GM23338 (cell line): ENCODE measurements at regions not wholly inside any gene's neighbourhood (a gene's known extent, or its start where the extent isn't known, plus 50 kb on each side); places are given as distances from the start of the nearest gene placed in this dataset.
A peak's percentile ranks its signal among the peaks of the same experiment; 100 is the strongest.

ENCODE experiments used
- ATAC-seq: fragments of 200-7000 bp; cut with Tn5 transposase; 3 replicates; pipeline ENCODE4 v1.9.1; 2020
- DNase-seq: peaks from one replicate; pipeline ENCODE4 v3.0.0-alpha.2; 2015; ENCODE audit warnings: low spot score
- H2AFZ ChIP-seq: fragments of 200-600 bp; sonication (generic); 2 replicates; pipeline ENCODE4 v1.8.0; 2016; ENCODE audit warnings: antibody characterized with exemption, mild to moderate bottlenecking, moderate library complexity
- H3F3A ChIP-seq: fragments of 200-600 bp; sonication (generic); replicated peaks from 2 replicates; pipeline ENCODE4 v1.8.0; 2017; ENCODE audit warnings: antibody characterized with exemption, mixed run types, low read depth
- H3K27ac ChIP-seq: fragments of 200-600 bp; sonication (generic); 2 replicates; pipeline ENCODE4 v1.6.1; 2016; ENCODE audit warnings: low read depth
- H3K27me3 ChIP-seq: fragments of 200-600 bp; sonication (generic); 2 replicates; pipeline ENCODE4 v1.8.0; 2016; ENCODE audit warnings: mild to moderate bottlenecking, mixed run types, moderate library complexity; ENCODE audit not compliant: insufficient read depth
- H3K36me3 ChIP-seq: fragments of 200-600 bp; sonication (generic); 2 replicates; pipeline ENCODE4 v1.8.0; 2016; ENCODE audit warnings: mild to moderate bottlenecking; ENCODE audit not compliant: insufficient read depth
- H3K4me1 ChIP-seq: fragments of 200-600 bp; sonication (generic); 2 replicates; pipeline ENCODE4 v1.8.0; 2016; ENCODE audit warnings: mild to moderate bottlenecking, moderate library complexity; ENCODE audit not compliant: insufficient read depth
- H3K4me2 ChIP-seq: fragments of 200-600 bp; sonication (generic); 2 replicates; pipeline ENCODE4 v1.7.1; 2017; ENCODE audit warnings: mixed run types
- H3K4me3 ChIP-seq: fragments of 200-600 bp; sonication (generic); 2 replicates; pipeline ENCODE4 v1.6.1; 2016; ENCODE audit warnings: mixed run types
- H3K79me2 ChIP-seq: fragments of 200-600 bp; sonication (generic); replicated peaks from 2 replicates; pipeline ENCODE4 v1.8.0; 2017; ENCODE audit warnings: mild to moderate bottlenecking; ENCODE audit not compliant: insufficient read depth
- H3K9me2 ChIP-seq: fragments of 200-600 bp; sonication (generic); 2 replicates; pipeline ENCODE4 v1.8.0; 2017; ENCODE audit not compliant: insufficient read depth
- H4K20me1 ChIP-seq: fragments of 200-600 bp; sonication (generic); replicated peaks from 2 replicates; pipeline ENCODE4 v1.8.0; 2017; ENCODE audit warnings: mild to moderate bottlenecking; ENCODE audit not compliant: insufficient read depth
- H3K27ac Mint-ChIP-seq: 2 replicates; pipeline ENCODE4 v1.8.0; 2020; ENCODE audit warnings: inconsistent platforms, mild to moderate bottlenecking, moderate library complexity, mixed read lengths
- H3K27me3 Mint-ChIP-seq: 3 replicates; pipeline ENCODE4 v1.8.0; 2022; ENCODE audit warnings: low read depth, mild to moderate bottlenecking, moderate library complexity, mixed read lengths, inconsistent platforms; ENCODE audit not compliant: insufficient read depth, poor library complexity
- H3K36me3 Mint-ChIP-seq: 3 replicates; pipeline ENCODE4 v1.8.0; 2021; ENCODE audit warnings: low read depth, mild to moderate bottlenecking, inconsistent platforms, moderate library complexity, mixed read lengths
- H3K4me1 Mint-ChIP-seq: 3 replicates; pipeline ENCODE4 v1.8.0; 2020; ENCODE audit warnings: mild to moderate bottlenecking, inconsistent platforms, mixed read lengths
- H3K4me3 Mint-ChIP-seq: 3 replicates; pipeline ENCODE4 v1.8.0; 2021; ENCODE audit warnings: moderate library complexity, mild to moderate bottlenecking, inconsistent platforms, mixed read lengths
- H3K9me3 Mint-ChIP-seq: 3 replicates; pipeline ENCODE4 v1.8.0; 2020; ENCODE audit warnings: moderate library complexity, mild to moderate bottlenecking, inconsistent platforms, mixed read lengths
- CREB1 ChIP-seq: fragments of 250-450 bp; sonication (Bioruptor Pico); IDR thresholded peaks from 2 replicates; pipeline ENCODE4 v1.5.0; 2020; ENCODE audit warnings: low read depth, mild to moderate bottlenecking, moderate library complexity
- EZH2 ChIP-seq: fragments of 200-600 bp; sonication (generic); IDR thresholded peaks from one replicate; pipeline ENCODE4 v1.8.0; 2017; ENCODE audit warnings: antibody characterized with exemption, mild to moderate bottlenecking, low read depth; ENCODE audit not compliant: unreplicated experiment
- EZH2phosphoT487 ChIP-seq: fragments of 200-600 bp; sonication (generic); IDR thresholded peaks from one replicate; pipeline ENCODE4 v1.8.1; 2018; ENCODE audit warnings: antibody characterized with exemption; ENCODE audit not compliant: unreplicated experiment
- JUNB ChIP-seq: IDR thresholded peaks from one replicate; pipeline ENCODE4 v1.6.1; 2016; ENCODE audit warnings: antibody characterized with exemption; ENCODE audit not compliant: unreplicated experiment
- NANOG ChIP-seq: IDR thresholded peaks from 2 replicates; pipeline ENCODE4 v1.6.1; 2016; ENCODE audit warnings: antibody characterized with exemption, borderline replicate concordance
- STAT1 ChIP-seq: IDR thresholded peaks from one replicate; pipeline ENCODE4 v1.6.1; 2016; ENCODE audit warnings: antibody characterized with exemption; ENCODE audit not compliant: unreplicated experiment
- ZNF114 ChIP-seq: fragments of 250-450 bp; sonication (Bioruptor Pico); IDR thresholded peaks from 2 replicates; pipeline ENCODE4 v1.5.0; 2020; ENCODE audit warnings: mild to moderate bottlenecking, moderate library complexity
- TF ChIP-seq, protein P1 (sequence below): IDR thresholded peaks from 2 replicates; pipeline ENCODE4 v1.6.1; 2016; ENCODE audit warnings: antibody characterized with exemption
- TF ChIP-seq, protein P2 (sequence below), 2 experiments: fragments of 200-600 bp in 1 of 2; sonication (generic) in 1 of 2; conservative IDR thresholded peaks; 2 replicates each; pipeline versions ENCODE4 v1.5.1 to v1.6.1; 2016 to 2017; ENCODE audit warnings: antibody characterized with exemption in 2 of 2, low read depth in 2 of 2, mild to moderate bottlenecking in 2 of 2, moderate library complexity in 1 of 2
- TF ChIP-seq, protein P3 (sequence below): IDR thresholded peaks from one replicate; pipeline ENCODE4 v1.6.1; 2018; ENCODE audit warnings: antibody characterized with exemption; ENCODE audit not compliant: unreplicated experiment

DNA sequence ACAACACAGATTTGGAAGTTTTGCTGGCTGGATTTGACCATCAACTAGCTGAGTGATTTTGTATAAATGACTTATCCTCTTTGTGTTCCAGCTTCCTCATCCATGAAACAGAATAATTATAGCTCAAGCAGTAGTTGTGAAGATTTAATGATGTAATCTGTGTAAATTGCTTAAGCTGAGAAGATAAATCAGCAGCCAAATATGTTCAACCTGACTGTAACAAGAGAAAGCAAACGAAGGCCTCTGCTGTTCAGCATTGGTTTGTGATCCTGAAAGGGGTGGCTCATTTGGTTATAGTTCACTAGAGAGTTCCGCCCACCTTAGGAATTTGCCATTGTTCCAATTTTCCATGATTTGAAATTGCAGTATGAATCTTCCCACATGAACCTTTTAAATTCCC, 75.7 kb upstream of the CCDC112 start:
- TF ChIP-seq NANOG (no peak), ZNF114 (CRISPR knock-in tag) (no peak), EZH2 (no peak), EZH2phosphoT487 (no peak), CREB1 (CRISPR knock-in tag) (no peak)
- TF ChIP-seq, protein P1, sequence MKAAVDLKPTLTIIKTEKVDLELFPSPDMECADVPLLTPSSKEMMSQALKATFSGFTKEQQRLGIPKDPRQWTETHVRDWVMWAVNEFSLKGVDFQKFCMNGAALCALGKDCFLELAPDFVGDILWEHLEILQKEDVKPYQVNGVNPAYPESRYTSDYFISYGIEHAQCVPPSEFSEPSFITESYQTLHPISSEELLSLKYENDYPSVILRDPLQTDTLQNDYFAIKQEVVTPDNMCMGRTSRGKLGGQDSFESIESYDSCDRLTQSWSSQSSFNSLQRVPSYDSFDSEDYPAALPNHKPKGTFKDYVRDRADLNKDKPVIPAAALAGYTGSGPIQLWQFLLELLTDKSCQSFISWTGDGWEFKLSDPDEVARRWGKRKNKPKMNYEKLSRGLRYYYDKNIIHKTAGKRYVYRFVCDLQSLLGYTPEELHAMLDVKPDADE, result no peak
- TF ChIP-seq, protein P2, sequence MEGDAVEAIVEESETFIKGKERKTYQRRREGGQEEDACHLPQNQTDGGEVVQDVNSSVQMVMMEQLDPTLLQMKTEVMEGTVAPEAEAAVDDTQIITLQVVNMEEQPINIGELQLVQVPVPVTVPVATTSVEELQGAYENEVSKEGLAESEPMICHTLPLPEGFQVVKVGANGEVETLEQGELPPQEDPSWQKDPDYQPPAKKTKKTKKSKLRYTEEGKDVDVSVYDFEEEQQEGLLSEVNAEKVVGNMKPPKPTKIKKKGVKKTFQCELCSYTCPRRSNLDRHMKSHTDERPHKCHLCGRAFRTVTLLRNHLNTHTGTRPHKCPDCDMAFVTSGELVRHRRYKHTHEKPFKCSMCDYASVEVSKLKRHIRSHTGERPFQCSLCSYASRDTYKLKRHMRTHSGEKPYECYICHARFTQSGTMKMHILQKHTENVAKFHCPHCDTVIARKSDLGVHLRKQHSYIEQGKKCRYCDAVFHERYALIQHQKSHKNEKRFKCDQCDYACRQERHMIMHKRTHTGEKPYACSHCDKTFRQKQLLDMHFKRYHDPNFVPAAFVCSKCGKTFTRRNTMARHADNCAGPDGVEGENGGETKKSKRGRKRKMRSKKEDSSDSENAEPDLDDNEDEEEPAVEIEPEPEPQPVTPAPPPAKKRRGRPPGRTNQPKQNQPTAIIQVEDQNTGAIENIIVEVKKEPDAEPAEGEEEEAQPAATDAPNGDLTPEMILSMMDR (conservative IDR thresholded peaks at IDR 0.05; ENCODE audit: low read depth in 2 of 2), result no peak
- no peak for DNase-seq
- H3K4me2 ChIP-seq, result no peak overlapping the region
- Mint-ChIP-seq H3K4me1 (peaks cover 43% of the 10 kb centered on the region), H3K36me3 (peaks cover 22% of the 10 kb centered on the region), H3K27ac (no peak overlapping the region), H3K27me3 (peaks cover 3% of the 10 kb centered on the region), H3K4me3 (no peak overlapping the region), H3K9me3 (peaks cover 15% of the 10 kb centered on the region)
- no peaks in the 10 kb centered on the region for H3K36me3 ChIP-seq
- H3K4me1 ChIP-seq, result peaks cover 11% of the 10 kb centered on the region; the same call in 1 of the 2 replicates
- H3K79me2 ChIP-seq, result no peaks in the 10 kb centered on the region
- no peaks in the 10 kb centered on the region for H3K27me3 ChIP-seq
- 0 out of 2 replicates have a peak, but pooled peaks cover 7% of the 10 kb centered on the region for H3K9me2 ChIP-seq
- no peaks in the 10 kb centered on the region for H4K20me1 ChIP-seq
- H3K27ac ChIP-seq, result no peak overlapping the region
- H3F3A ChIP-seq, result no peaks in the 10 kb centered on the region; the same call in 1 of the 2 replicates
- no peak overlapping the region for H2AFZ ChIP-seq
- no peak overlapping the region for H3K4me3 ChIP-seq
- ATAC-seq, result no peak

DNA sequence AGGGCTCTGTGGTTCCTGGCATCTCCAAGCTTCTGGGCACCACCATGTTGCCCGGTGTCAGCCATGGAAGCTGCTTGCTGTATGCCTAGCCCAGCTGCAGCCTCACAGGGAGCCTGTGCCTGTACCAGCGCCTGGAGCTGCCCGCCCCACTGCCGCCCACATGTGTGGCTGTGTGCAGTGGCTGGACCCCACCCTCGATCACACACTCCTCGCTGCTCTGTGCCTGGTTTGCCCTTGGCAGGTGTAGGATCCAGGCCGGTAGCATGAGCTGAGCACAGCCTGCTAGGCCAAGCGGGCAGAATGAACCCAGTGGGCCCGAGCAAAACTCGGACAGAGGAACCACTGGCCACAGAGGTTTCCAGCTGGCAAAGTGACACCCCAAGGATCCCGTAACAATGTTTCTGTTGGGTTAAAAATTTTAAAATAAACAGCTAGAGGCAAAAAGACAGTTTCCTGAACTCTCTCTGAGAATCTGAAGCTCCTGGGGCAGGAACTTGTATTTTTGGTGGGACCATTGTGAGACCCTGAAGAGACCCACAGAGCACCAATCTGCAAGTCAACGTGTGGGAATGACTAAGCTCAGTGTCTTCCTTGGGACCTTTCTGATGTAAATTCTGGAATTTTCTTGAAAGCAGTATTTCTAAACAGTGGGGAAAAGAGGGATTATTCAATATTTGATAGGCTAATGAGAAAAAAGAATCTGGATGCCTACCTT, 73.1 kb upstream of the CCDC112 start:
- Histone ChIP-seq H3K79me2 (no peaks in the 10 kb centered on the region), H2AFZ (peak overlapping the region; percentile 2; the same call in 1 of the 2 replicates), H3K4me1 (peaks cover 11% of the 10 kb centered on the region; the same call in 1 of the 2 replicates), H3K36me3 (no peaks in the 10 kb centered on the region), H3K27me3 (no peaks in the 10 kb centered on the region), H4K20me1 (no peaks in the 10 kb centered on the region), H3K9me2 (0 out of 2 replicates have a peak, but pooled peaks cover 16% of the 10 kb centered on the region), H3K4me2 (peak overlapping the region; percentile 11), H3K27ac (peak overlapping the region; percentile 91), H3F3A (no peaks in the 10 kb centered on the region; the same call in 1 of the 2 replicates), H3K4me3 (no peak overlapping the region)
- peak overlapping the region; percentile 2; the same call in 1 of the 3 replicates for H3K4me3 Mint-ChIP-seq
- peaks cover 22% of the 10 kb centered on the region for H3K36me3 Mint-ChIP-seq
- H3K9me3 Mint-ChIP-seq, result peaks cover 15% of the 10 kb centered on the region
- peaks cover 43% of the 10 kb centered on the region for H3K4me1 Mint-ChIP-seq
- H3K27me3 Mint-ChIP-seq, result peaks cover 5% of the 10 kb centered on the region
- peak overlapping the region; percentile 98 for H3K27ac Mint-ChIP-seq
- DNase-seq (peak; percentile 45), ATAC-seq (peak; percentile 90)
- TF ChIP-seq, protein P3, sequence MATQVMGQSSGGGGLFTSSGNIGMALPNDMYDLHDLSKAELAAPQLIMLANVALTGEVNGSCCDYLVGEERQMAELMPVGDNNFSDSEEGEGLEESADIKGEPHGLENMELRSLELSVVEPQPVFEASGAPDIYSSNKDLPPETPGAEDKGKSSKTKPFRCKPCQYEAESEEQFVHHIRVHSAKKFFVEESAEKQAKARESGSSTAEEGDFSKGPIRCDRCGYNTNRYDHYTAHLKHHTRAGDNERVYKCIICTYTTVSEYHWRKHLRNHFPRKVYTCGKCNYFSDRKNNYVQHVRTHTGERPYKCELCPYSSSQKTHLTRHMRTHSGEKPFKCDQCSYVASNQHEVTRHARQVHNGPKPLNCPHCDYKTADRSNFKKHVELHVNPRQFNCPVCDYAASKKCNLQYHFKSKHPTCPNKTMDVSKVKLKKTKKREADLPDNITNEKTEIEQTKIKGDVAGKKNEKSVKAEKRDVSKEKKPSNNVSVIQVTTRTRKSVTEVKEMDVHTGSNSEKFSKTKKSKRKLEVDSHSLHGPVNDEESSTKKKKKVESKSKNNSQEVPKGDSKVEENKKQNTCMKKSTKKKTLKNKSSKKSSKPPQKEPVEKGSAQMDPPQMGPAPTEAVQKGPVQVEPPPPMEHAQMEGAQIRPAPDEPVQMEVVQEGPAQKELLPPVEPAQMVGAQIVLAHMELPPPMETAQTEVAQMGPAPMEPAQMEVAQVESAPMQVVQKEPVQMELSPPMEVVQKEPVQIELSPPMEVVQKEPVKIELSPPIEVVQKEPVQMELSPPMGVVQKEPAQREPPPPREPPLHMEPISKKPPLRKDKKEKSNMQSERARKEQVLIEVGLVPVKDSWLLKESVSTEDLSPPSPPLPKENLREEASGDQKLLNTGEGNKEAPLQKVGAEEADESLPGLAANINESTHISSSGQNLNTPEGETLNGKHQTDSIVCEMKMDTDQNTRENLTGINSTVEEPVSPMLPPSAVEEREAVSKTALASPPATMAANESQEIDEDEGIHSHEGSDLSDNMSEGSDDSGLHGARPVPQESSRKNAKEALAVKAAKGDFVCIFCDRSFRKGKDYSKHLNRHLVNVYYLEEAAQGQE, result no peak
- TF ChIP-seq ZNF114 (CRISPR knock-in tag) (peak; percentile 18; the same call in 1 of the 2 replicates), JUNB (no peak), NANOG (peak; percentile 64; the same call in 1 of the 2 replicates), STAT1 (no peak), CREB1 (CRISPR knock-in tag) (no peak), EZH2 (no peak)
- TF ChIP-seq, protein P1, result no peak
